H1 (cell line): ENCODE measurements at regions not wholly inside any gene's neighbourhood (a gene's known extent, or its start where the extent isn't known, plus 50 kb on each side); places are given as distances from the start of the nearest gene placed in this dataset.

Source experiments
- CBX8 ChIP-seq: fragments of 300-800, 300-1000 bp; sonication (generic); IDR thresholded peaks from 2 replicates; pipeline ENCODE4 v1.7.1; 2016; ENCODE audit warnings: low read depth, low read length, borderline replicate concordance
- CHD7 ChIP-seq: fragments of 300-600 bp; sonication (generic); IDR thresholded peaks from 2 replicates; pipeline ENCODE4 v1.7.1; 2012; ENCODE audit warnings: low read length, moderate library complexity, mild to moderate bottlenecking, inconsistent platforms; ENCODE audit not compliant: insufficient replicate concordance
- EP300 ChIP-seq, 2 experiments: IDR thresholded peaks; 1 replicate in 1 of 2; 2 replicates in 1 of 2; pipeline ENCODE4 v1.6.1; 2011 to 2012; ENCODE audit warnings: low read depth in 2 of 2, low read length in 2 of 2, mild to moderate bottlenecking in 2 of 2, borderline replicate concordance in 1 of 2, inconsistent platforms in 1 of 2, moderate library complexity in 1 of 2
- GABPA ChIP-seq: IDR thresholded peaks from 2 replicates; pipeline ENCODE4 v1.6.1; 2011; ENCODE audit warnings: mild to moderate bottlenecking, low read length, moderate library complexity, borderline replicate concordance; ENCODE audit not compliant: insufficient read depth
- RNF2 ChIP-seq: fragments of 200-900, 300-1000 bp; sonication (generic); IDR thresholded peaks from 2 replicates; pipeline ENCODE4 v1.7.1; 2016; ENCODE audit warnings: borderline replicate concordance, low read depth, mild to moderate bottlenecking, antibody characterized with exemption, low read length; ENCODE audit not compliant: poor library complexity, severe bottlenecking; ENCODE audit errors: missing control alignments
- TF ChIP-seq, protein P1 (sequence below): IDR thresholded peaks from 2 replicates; pipeline ENCODE4 v1.6.1; 2011; ENCODE audit warnings: low read depth, mild to moderate bottlenecking, low read length; ENCODE audit not compliant: insufficient read depth
- TF ChIP-seq, protein P2 (sequence below), 3 experiments: IDR thresholded peaks; 1 replicate in 2 of 3; 2 replicates in 1 of 3; pipeline versions ENCODE4 v1.5.1 to v1.6.1; 2011; ENCODE audit warnings: low read length in 3 of 3, mild to moderate bottlenecking in 3 of 3, inconsistent platforms in 2 of 3, low read depth in 1 of 3, moderate library complexity in 1 of 3; ENCODE audit not compliant: insufficient read depth in 1 of 3; ENCODE audit errors: control extremely low read depth in 1 of 3

DNA sequence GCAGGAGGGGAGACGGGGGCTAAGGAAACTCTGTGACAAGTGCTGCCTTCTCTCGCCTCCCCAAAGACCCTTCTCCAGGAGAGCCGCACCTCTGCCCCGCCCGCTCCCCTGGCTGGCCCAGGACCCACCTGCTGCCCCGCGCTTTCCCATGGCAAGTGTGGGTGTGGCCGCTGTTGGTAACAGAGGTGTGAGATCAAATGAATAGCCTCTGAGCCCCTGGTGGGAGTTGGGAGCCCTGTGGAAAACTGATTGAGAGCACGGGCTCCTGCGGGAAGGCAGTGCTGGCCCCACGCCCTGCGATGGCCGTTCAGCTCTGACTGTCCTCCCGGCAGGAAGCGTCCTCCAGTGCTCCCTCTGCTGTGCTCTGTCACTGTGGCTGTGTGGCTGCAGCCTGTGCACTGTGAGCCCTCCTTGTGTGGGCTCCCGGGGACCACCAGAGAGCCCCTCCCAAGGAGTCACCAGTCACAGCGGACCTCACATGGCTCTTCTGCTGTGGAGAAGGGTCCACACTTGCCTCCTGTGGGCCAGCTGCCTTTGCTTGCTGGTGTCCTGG lies 1275.9 kb downstream of the BRD1 start (continued):
- TF ChIP-seq CHD7: no peak
- no peak for TF ChIP-seq GABPA
- no peak for TF ChIP-seq RNF2
- TF ChIP-seq, protein P1, sequence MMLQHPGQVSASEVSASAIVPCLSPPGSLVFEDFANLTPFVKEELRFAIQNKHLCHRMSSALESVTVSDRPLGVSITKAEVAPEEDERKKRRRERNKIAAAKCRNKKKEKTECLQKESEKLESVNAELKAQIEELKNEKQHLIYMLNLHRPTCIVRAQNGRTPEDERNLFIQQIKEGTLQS: no peak
- TF ChIP-seq EP300 (IDR thresholded peaks at IDR 0.05; ENCODE audit: borderline replicate concordance in 1 of 2, low read depth in 2 of 2, low read length in 2 of 2): no peak
- TF ChIP-seq, protein P2, sequence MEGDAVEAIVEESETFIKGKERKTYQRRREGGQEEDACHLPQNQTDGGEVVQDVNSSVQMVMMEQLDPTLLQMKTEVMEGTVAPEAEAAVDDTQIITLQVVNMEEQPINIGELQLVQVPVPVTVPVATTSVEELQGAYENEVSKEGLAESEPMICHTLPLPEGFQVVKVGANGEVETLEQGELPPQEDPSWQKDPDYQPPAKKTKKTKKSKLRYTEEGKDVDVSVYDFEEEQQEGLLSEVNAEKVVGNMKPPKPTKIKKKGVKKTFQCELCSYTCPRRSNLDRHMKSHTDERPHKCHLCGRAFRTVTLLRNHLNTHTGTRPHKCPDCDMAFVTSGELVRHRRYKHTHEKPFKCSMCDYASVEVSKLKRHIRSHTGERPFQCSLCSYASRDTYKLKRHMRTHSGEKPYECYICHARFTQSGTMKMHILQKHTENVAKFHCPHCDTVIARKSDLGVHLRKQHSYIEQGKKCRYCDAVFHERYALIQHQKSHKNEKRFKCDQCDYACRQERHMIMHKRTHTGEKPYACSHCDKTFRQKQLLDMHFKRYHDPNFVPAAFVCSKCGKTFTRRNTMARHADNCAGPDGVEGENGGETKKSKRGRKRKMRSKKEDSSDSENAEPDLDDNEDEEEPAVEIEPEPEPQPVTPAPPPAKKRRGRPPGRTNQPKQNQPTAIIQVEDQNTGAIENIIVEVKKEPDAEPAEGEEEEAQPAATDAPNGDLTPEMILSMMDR (IDR thresholded peaks at IDR 0.05; ENCODE audit: control extremely low read depth in 1 of 3, insufficient read depth in 1 of 3, low read depth in 1 of 3, low read length in 3 of 3): no peak
- no peak for TF ChIP-seq CBX8
